WI38 (cell line): ENCODE measurements at regions not wholly inside any gene's neighbourhood (a gene's known extent, or its start where the extent isn't known, plus 50 kb on each side); places are given as distances from the start of the nearest gene placed in this dataset.

ENCODE experiments used
- H3K4me3 ChIP-seq: 2 replicates; pipeline ENCODE4 v1.5.1; 2011; ENCODE audit warnings: low read depth, mild to moderate bottlenecking, control low read depth, low read length
- CTCF ChIP-seq: IDR thresholded peaks from 2 replicates; pipeline ENCODE4 v1.5.1; 2012; ENCODE audit warnings: low read depth, mild to moderate bottlenecking, control low read depth, low read length

DNA sequence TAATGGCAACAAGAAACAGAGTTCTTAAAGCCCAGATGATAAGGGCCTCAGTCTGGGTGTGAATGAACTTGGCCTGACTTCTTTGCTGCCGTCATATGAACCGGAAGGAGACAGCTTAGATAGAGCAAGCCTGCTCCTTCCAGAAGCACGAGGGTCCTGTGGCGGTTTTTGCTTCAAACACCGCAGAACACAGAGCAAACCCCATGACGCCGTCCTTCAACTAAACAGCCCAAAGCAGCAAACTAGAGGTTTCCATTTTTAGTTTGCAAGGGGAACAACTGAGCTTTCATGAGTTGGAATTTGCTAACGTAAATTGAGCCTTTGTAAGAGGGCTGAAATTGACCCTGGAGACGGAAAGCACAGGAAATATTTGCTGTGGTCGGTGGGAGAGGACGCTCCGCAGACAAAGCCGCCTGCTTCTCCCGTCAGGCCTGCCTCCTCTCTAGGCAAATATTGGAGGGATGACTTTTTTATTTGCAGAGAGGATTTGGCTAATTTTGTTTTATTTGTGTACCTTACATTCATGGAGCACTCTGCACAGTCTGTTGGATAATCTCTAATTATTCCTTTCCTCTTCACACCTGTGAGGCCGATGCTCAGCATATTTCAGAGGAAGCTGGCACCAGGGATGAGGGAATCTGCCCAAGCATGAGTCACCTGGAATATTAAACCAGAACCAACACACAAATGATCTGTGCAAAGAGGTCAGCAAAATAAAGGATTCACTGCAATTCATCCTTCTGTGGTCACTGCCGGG, 134.0 kb upstream of the NCK2 start:
- H3K4me3 ChIP-seq = no peak overlapping the region
- TF ChIP-seq CTCF = no peak

GRCh38 chr2:105609746-105610402, 134.8 kb upstream of the NCK2 start:
- TF ChIP-seq CTCF = no peak
- H3K4me3 ChIP-seq = no peak overlapping the region

- H3K4me3 ChIP-seq = no peak overlapping the region
- TF ChIP-seq CTCF = no peak
Measured at GRCh38 chr2:105607920-105608504, 136.7 kb upstream of the NCK2 start.

DNA sequence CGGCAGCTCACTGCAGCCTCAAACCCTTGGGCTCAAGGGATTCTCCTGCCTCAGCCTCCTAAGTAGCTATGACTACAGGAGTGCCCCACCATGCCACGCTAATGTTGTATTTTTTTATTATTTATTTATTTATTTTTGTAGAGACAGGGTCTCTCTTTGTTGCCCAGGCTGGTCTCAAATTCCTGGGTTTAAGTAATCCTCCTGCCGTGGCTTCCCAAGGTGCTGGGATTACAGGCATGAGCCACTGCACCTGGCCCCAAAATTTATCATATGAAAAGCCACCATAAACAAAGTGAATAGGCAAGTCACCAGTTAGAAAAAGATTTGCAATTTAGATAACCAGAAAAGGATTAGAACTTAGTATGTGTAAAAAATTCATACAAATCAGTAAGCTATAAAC, 138.6 kb upstream of the NCK2 start:
- no peak for TF ChIP-seq CTCF

DNA sequence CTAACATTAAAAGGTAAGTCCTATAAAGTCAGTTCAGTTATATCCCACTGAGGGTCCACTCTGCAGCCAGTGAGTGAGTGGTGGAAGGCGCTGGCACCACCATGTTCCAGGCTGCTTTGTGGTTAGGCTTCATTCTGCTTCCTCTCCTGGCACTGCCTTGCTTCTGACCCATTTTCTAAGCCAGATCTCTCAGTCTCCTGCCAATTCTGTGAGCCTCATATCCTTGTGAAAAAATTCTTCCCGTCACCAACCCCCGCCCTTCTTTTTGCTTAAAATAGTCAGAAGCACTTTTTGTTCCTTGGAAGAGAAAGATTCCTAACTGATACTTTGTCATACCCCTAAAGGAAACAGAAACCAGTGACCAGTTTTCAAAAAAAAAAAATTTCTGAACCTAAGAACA, 139.8 kb upstream of the NCK2 start:
- H3K4me3 ChIP-seq = no peak overlapping the region

More for the DNA sequence above, 138.6 kb upstream of the NCK2 start:
- H3K4me3 ChIP-seq = no peak overlapping the region

GRCh38 chr2:105600949-105601794, 143.5 kb upstream of the NCK2 start:
- no peak overlapping the region for H3K4me3 ChIP-seq
- TF ChIP-seq CTCF = no peak

More for the DNA sequence above, 139.8 kb upstream of the NCK2 start:
- no peak for TF ChIP-seq CTCF
